Adrenal gland (tissue), 5 donors: ENCODE measurements at regions not wholly inside any gene's neighbourhood (a gene's known extent, or its start where the extent isn't known, plus 50 kb on each side); places are given as distances from the start of the nearest gene placed in this dataset.

Experiments used
- POLR2A ChIP-seq, 2 donors: fragments of 450-650 bp; IDR thresholded peaks; one replicate each; pipeline ENCODE4 v1.6.1; 2017; ENCODE audit warnings: antibody characterized with exemption in 2 of 2, mild to moderate bottlenecking in 2 of 2, moderate library complexity in 1 of 2
- TF ChIP-seq, protein P1 (sequence below), 6 experiments: fragments of 450-650 bp in 4 of 6; fragments of 200-600 bp in 2 of 6; sonication (generic) in 1 of 6; IDR thresholded peaks; 1 replicate in 5 of 6; 2 replicates in 1 of 6; pipeline versions ENCODE4 v1.5.1 to v1.8.0; 2016 to 2021; ENCODE audit warnings: antibody characterized with exemption in 6 of 6, mild to moderate bottlenecking in 2 of 6, moderate library complexity in 1 of 6
- donor health status: DM: no; HTN: no; CAD: no.

DNA sequence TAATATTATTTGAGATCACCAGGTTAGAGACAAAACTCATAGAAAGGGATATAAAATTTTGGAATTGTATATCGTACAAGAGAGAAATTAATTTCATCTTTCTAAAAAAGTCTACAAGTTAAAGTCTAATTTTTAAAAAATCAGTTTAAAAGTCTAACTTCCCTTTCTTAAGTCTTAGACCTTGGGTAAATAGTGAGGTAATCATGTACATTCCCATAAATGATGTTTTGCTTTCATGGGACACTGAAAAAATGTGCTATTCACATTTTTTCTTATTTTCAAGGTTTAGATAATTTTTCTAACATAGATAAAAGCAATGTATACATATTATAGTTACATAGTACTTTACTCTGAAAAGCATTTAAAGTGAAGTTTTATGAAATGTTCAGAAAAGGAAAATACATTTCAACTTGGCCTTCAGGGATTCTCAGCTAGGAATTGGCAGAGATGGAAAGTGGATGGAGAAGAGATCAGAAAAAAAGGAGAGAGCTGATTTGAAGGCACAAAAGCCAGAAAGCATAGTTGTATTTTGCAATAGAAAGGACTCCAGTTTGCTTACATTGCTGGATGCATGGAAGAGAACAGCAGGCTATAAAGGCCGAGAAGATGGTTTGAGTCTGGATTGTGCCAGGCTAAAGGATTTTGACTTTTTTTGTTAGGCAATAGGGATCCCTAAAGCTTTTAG is 194.0 kb downstream of the CASP12 start:
- TF ChIP-seq, protein P1, sequence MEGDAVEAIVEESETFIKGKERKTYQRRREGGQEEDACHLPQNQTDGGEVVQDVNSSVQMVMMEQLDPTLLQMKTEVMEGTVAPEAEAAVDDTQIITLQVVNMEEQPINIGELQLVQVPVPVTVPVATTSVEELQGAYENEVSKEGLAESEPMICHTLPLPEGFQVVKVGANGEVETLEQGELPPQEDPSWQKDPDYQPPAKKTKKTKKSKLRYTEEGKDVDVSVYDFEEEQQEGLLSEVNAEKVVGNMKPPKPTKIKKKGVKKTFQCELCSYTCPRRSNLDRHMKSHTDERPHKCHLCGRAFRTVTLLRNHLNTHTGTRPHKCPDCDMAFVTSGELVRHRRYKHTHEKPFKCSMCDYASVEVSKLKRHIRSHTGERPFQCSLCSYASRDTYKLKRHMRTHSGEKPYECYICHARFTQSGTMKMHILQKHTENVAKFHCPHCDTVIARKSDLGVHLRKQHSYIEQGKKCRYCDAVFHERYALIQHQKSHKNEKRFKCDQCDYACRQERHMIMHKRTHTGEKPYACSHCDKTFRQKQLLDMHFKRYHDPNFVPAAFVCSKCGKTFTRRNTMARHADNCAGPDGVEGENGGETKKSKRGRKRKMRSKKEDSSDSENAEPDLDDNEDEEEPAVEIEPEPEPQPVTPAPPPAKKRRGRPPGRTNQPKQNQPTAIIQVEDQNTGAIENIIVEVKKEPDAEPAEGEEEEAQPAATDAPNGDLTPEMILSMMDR (IDR thresholded peaks at IDR 0.05): no peak
- no peak for TF ChIP-seq POLR2A (IDR thresholded peaks at IDR 0.05)
